ENCODE measurements at regions not wholly inside any gene's neighbourhood (a gene's known extent, or its start where the extent isn't known, plus 50 kb on each side); places are given as distances from the start of the nearest gene placed in this dataset.

- DNase-seq (ENCODE audit: low read depth in 2 of 2), result no peak
Measured at GRCh38 chr10:3016016-3016415, 51.3 kb upstream of the PFKP start.

- no peak for DNase-seq (ENCODE audit: low read depth in 2 of 2)
Measured at GRCh38 chr10:3014968-3015367, 52.4 kb upstream of the PFKP start.

- DNase-seq (ENCODE audit: low read depth in 2 of 2), result no peak
Measured at GRCh38 chr10:3012223-3012622, 55.1 kb upstream of the PFKP start.

GRCh38 chr10:3010816-3011460 lies 56.4 kb upstream of the PFKP start:
- no peak for DNase-seq (ENCODE audit: low read depth in 2 of 2)

GRCh38 chr10:3010334-3010733 lies 57.0 kb upstream of the PFKP start:
- no peak for DNase-seq (ENCODE audit: low read depth in 2 of 2)

GRCh38 chr10:3009341-3009740 lies 58.0 kb upstream of the PFKP start:
- no peak for DNase-seq (ENCODE audit: low read depth in 2 of 2)

GRCh38 chr10:3008518-3009195 lies 58.7 kb upstream of the PFKP start:
- no peak for DNase-seq (ENCODE audit: low read depth in 2 of 2)

GRCh38 chr10:3006607-3007006 lies 60.7 kb upstream of the PFKP start:
- no peak for DNase-seq (ENCODE audit: low read depth in 2 of 2)

GRCh38 chr10:3006093-3006492 lies 61.3 kb upstream of the PFKP start:
- no peak for DNase-seq (ENCODE audit: low read depth in 2 of 2)

GRCh38 chr10:3002304-3002703 lies 65.0 kb upstream of the PFKP start:
- no peak for DNase-seq (ENCODE audit: low read depth in 2 of 2)

- no peak for DNase-seq (ENCODE audit: low read depth in 2 of 2)
Measured at GRCh38 chr10:3000048-3000447, 67.3 kb upstream of the PFKP start.

GRCh38 chr10:2994221-2994961 lies 73.0 kb upstream of the PFKP start:
- no peak for DNase-seq (ENCODE audit: low read depth in 2 of 2)

GRCh38 chr10:2993636-2994035 lies 73.7 kb upstream of the PFKP start:
- DNase-seq (ENCODE audit: low read depth in 2 of 2), result no peak

- DNase-seq (ENCODE audit: low read depth in 2 of 2), result no peak
Measured at GRCh38 chr10:2992401-2993198, 74.7 kb upstream of the PFKP start.

GRCh38 chr10:2990764-2991163 lies 76.6 kb upstream of the PFKP start:
- DNase-seq (ENCODE audit: low read depth in 2 of 2), result no peak

- DNase-seq (ENCODE audit: low read depth in 2 of 2), result no peak
Measured at GRCh38 chr10:2989292-2989947, 77.9 kb upstream of the PFKP start.

- DNase-seq (ENCODE audit: low read depth in 2 of 2), result no peak
Measured at GRCh38 chr10:2987185-2987768, 80.1 kb upstream of the PFKP start.

GRCh38 chr10:2986391-2986801 lies 81.0 kb upstream of the PFKP start:
- no peak for DNase-seq (ENCODE audit: low read depth in 2 of 2)

- DNase-seq (ENCODE audit: low read depth in 2 of 2), result no peak
Measured at GRCh38 chr10:2985729-2986232, 81.6 kb upstream of the PFKP start.

- DNase-seq (ENCODE audit: low read depth in 2 of 2), result no peak
Measured at GRCh38 chr10:2984682-2985081, 82.7 kb upstream of the PFKP start.

GRCh38 chr10:2982146-2982545 lies 85.2 kb upstream of the PFKP start:
- DNase-seq (ENCODE audit: low read depth in 2 of 2), result no peak

Data from activated CD8-positive, alpha-beta memory T cell treated with anti-CD3 and anti-CD28 coated beads for 4 hours (primary cell).